HG03108 (cell line): ENCODE measurements at regions not wholly inside any gene's neighbourhood (a gene's known extent, or its start where the extent isn't known, plus 50 kb on each side); places are given as distances from the start of the nearest gene placed in this dataset.

Experiments used
- ATAC-seq: cut with Tn5 transposase; IDR thresholded peaks from one replicate; pipeline ENCODE4 v1.9.1; 2021; ENCODE audit warnings: moderate library complexity; ENCODE audit not compliant: unreplicated experiment

- ATAC-seq: no peak
Measured at GRCh38 chr12:124517260-124518050, 50.0 kb downstream of the NCOR2 start.

GRCh38 chr12:124516850-124517249 is 50.6 kb downstream of the NCOR2 start:
- no peak for ATAC-seq

GRCh38 chr12:124515981-124516380 is 51.4 kb downstream of the NCOR2 start:
- no peak for ATAC-seq

GRCh38 chr12:124514996-124515932 is 52.1 kb downstream of the NCOR2 start:
- ATAC-seq: no peak

- no peak for ATAC-seq
Measured at GRCh38 chr12:124514145-124514995, 53.0 kb downstream of the NCOR2 start.

GRCh38 chr12:124513297-124513867 is 54.0 kb downstream of the NCOR2 start:
- ATAC-seq: no peak

- no peak for ATAC-seq
Measured at GRCh38 chr12:124512667-124513296, 54.6 kb downstream of the NCOR2 start.

GRCh38 chr12:124511259-124511985 is 56.0 kb downstream of the NCOR2 start:
- no peak for ATAC-seq

- ATAC-seq: no peak
Measured at GRCh38 chr12:124510301-124510970, 57.0 kb downstream of the NCOR2 start.

- no peak for ATAC-seq
Measured at GRCh38 chr12:124509676-124510300, 57.6 kb downstream of the NCOR2 start.

GRCh38 chr12:124509300-124509675 is 58.1 kb downstream of the NCOR2 start:
- ATAC-seq: no peak

GRCh38 chr12:124508381-124509079 is 58.9 kb downstream of the NCOR2 start:
- no peak for ATAC-seq

GRCh38 chr12:124507188-124508109 is 60.0 kb downstream of the NCOR2 start:
- ATAC-seq: no peak

GRCh38 chr12:124506832-124507153 is 60.6 kb downstream of the NCOR2 start:
- ATAC-seq: no peak

- no peak for ATAC-seq
Measured at GRCh38 chr12:124506145-124506831, 61.1 kb downstream of the NCOR2 start.

GRCh38 chr12:124505001-124505818 is 62.2 kb downstream of the NCOR2 start:
- ATAC-seq: no peak
